K562 (cell line): ENCODE measurements at regions not wholly inside any gene's neighbourhood (a gene's known extent, or its start where the extent isn't known, plus 50 kb on each side); places are given as distances from the start of the nearest gene placed in this dataset.

ENCODE experiments used
- CTCF ChIP-seq, 3 experiments: IDR thresholded peaks in 2 of 3; conservative IDR thresholded peaks in 1 of 3; 2 replicates each; pipeline ENCODE4 v1.5.1; 2011 to 2012; ENCODE audit warnings: low read length in 3 of 3, mild to moderate bottlenecking in 3 of 3, control low read depth in 2 of 3, improper control_type of control experiment in 1 of 3, inconsistent platforms in 1 of 3, low read depth in 1 of 3, mixed read lengths in 1 of 3, moderate library complexity in 1 of 3; ENCODE audit not compliant: insufficient read depth in 2 of 3
- FOXP4 ChIP-seq: sonication (generic); formaldehyde crosslinking; IDR thresholded peaks from 2 replicates; pipeline ENCODE4 v1.8.0; 2022; ENCODE audit warnings: mild to moderate bottlenecking, missing genetic modification reagents, borderline replicate concordance

- TF ChIP-seq CTCF (IDR thresholded peaks at IDR 0.05 in 2 of 3, conservative IDR thresholded peaks at IDR 0.05 in 1 of 3; ENCODE audit: insufficient read depth in 2 of 3, low read depth in 1 of 3, low read length in 3 of 3) (no peak), FOXP4 (CRISPR knock-in tag) (no peak)
Measured at GRCh38 chr5:98157368-98157767, 616.1 kb upstream of the RGMB start.
